Activated CD8-positive, alpha-beta T cell treated with anti-CD3 and anti-CD28 coated beads, Interleukin-2, amount 10 ng/mL, durations not matched to agents 7 days and 5 days (primary cell): ENCODE measurements at regions not wholly inside any gene's neighbourhood (a gene's known extent, or its start where the extent isn't known, plus 50 kb on each side); places are given as distances from the start of the nearest gene placed in this dataset.
"Not testable (repeated sequence)": the region's sequence is repeated elsewhere in the genome, so short reads cannot be mapped to it uniquely, and the experiment has no call there.

Source experiments
- ATAC-seq: fragments of 150-1000 bp; cut with Tn5 transposase; one replicate; pipeline ENCODE4 v1.10.0; 2021; ENCODE audit warnings: moderate library complexity
- CTCF ChIA-PET: fragments of 350-600 bp; sonication (Branson Sonifier 250); formaldehyde crosslinking; loops from one replicate; lab custom pipeline; 2021; ENCODE audit warnings: antibody characterized with exemption; lab: Charles Lee
- POLR2A ChIA-PET: fragments of 350-600 bp; sonication (Branson Sonifier 250); formaldehyde crosslinking; loops from one replicate; lab custom pipeline; 2021; ENCODE audit warnings: antibody characterized with exemption; lab: Charles Lee
- DNase-seq: peaks from one replicate; pipeline ENCODE4 v3.0.0-alpha.2; 2020
- H3K27ac Mint-ChIP-seq: one replicate; pipeline ENCODE4 v1.8.0; 2021; ENCODE audit warnings: mild to moderate bottlenecking, mixed read lengths
- H3K27me3 Mint-ChIP-seq: one replicate; pipeline ENCODE4 v1.8.0; 2021; ENCODE audit warnings: low read depth, mixed read lengths
- H3K36me3 Mint-ChIP-seq: one replicate; pipeline ENCODE4 v1.8.0; 2021; ENCODE audit warnings: low read depth, mixed read lengths
- H3K4me1 Mint-ChIP-seq: one replicate; pipeline ENCODE4 v1.8.0; 2021; ENCODE audit warnings: low read depth, mixed read lengths
- H3K4me3 Mint-ChIP-seq: one replicate; pipeline ENCODE4 v1.8.0; 2021; ENCODE audit warnings: mild to moderate bottlenecking, mixed read lengths
- H3K9me3 Mint-ChIP-seq: one replicate; pipeline ENCODE4 v1.8.0; 2022; ENCODE audit warnings: mixed read lengths; ENCODE audit not compliant: insufficient read depth

GRCh38 chr2:200109421-200109820 is 154.0 kb downstream of the MAIP1 start:
- no peaks in the 10 kb centered on the region for H3K4me1 Mint-ChIP-seq
- H3K9me3 Mint-ChIP-seq = peaks cover 5% of the 10 kb centered on the region
- no peak overlapping the region for H3K27ac Mint-ChIP-seq
- ChIA-PET CTCF (no interaction called here), POLR2A (no interaction called here)
- ATAC-seq = no peak
- H3K4me3 Mint-ChIP-seq = no peak overlapping the region
- no peaks in the 10 kb centered on the region for H3K36me3 Mint-ChIP-seq
- DNase-seq = no peak
- peaks cover 9% of the 10 kb centered on the region for H3K27me3 Mint-ChIP-seq

- Mint-ChIP-seq H3K27me3 (peaks cover 7% of the 10 kb centered on the region), H3K4me3 (no peak overlapping the region), H3K36me3 (no peaks in the 10 kb centered on the region), H3K9me3 (peaks cover 5% of the 10 kb centered on the region), H3K4me1 (no peaks in the 10 kb centered on the region), H3K27ac (no peak overlapping the region)
- no peak for ATAC-seq
- POLR2A ChIA-PET = no interaction called here
- CTCF ChIA-PET = no interaction called here
- DNase-seq = no peak
Measured at GRCh38 chr2:200110381-200110780, 155.0 kb downstream of the MAIP1 start.

GRCh38 chr2:200113016-200113799 is 157.8 kb downstream of the MAIP1 start:
- H3K4me3 Mint-ChIP-seq, ATAC-seq, H3K9me3 Mint-ChIP-seq, CTCF ChIA-PET, H3K27me3 Mint-ChIP-seq, H3K27ac Mint-ChIP-seq, DNase-seq, H3K36me3 Mint-ChIP-seq, POLR2A ChIA-PET, H3K4me1 Mint-ChIP-seq: not testable (repeated sequence)

GRCh38 chr2:200119236-200119635 is 163.9 kb downstream of the MAIP1 start:
- Mint-ChIP-seq H3K27me3 (peaks cover 11% of the 10 kb centered on the region), H3K4me1 (no peaks in the 10 kb centered on the region), H3K4me3 (no peak overlapping the region), H3K27ac (no peak overlapping the region), H3K9me3 (peaks cover under 1% of the 10 kb centered on the region), H3K36me3 (no peaks in the 10 kb centered on the region)
- ChIA-PET POLR2A (no interaction called here), CTCF (no interaction called here)
- ATAC-seq (no peak), DNase-seq (no peak)

GRCh38 chr2:200121931-200122330 is 166.5 kb downstream of the MAIP1 start:
- ATAC-seq (no peak), DNase-seq (no peak)
- H3K36me3 Mint-ChIP-seq = no peaks in the 10 kb centered on the region
- H3K27ac Mint-ChIP-seq = no peak overlapping the region
- CTCF ChIA-PET = no interaction called here
- no peaks in the 10 kb centered on the region for H3K4me1 Mint-ChIP-seq
- H3K9me3 Mint-ChIP-seq = no peaks in the 10 kb centered on the region
- H3K27me3 Mint-ChIP-seq = peaks cover 8% of the 10 kb centered on the region
- POLR2A ChIA-PET = no interaction called here
- no peak overlapping the region for H3K4me3 Mint-ChIP-seq

GRCh38 chr2:200122683-200123082 is 167.3 kb downstream of the MAIP1 start:
- Mint-ChIP-seq H3K9me3 (no peaks in the 10 kb centered on the region), H3K27me3 (peaks cover 8% of the 10 kb centered on the region), H3K4me1 (no peaks in the 10 kb centered on the region), H3K36me3 (no peaks in the 10 kb centered on the region), H3K27ac (no peak overlapping the region), H3K4me3 (no peak overlapping the region)
- DNase-seq (no peak), ATAC-seq (no peak)
- CTCF ChIA-PET = no interaction called here
- POLR2A ChIA-PET = no interaction called here

- H3K4me1 Mint-ChIP-seq, POLR2A ChIA-PET: not testable (repeated sequence)
- CTCF ChIA-PET = interaction anchor here (1.0 kb wide), 1 partner anchor 10 kb away, joined by 3 read pairs; no protein-coding TSS in a partner anchor
Measured at GRCh38 chr2:200124665-200125368, 169.4 kb downstream of the MAIP1 start.

GRCh38 chr2:200125444-200126284 is 170.3 kb downstream of the MAIP1 start:
- CTCF ChIA-PET = no interaction called here
- no peak overlapping the region for H3K4me3 Mint-ChIP-seq
- no peak for DNase-seq
- ATAC-seq = no peak
- H3K4me1 Mint-ChIP-seq = no peaks in the 10 kb centered on the region
- POLR2A ChIA-PET = no interaction called here
- H3K36me3 Mint-ChIP-seq = no peaks in the 10 kb centered on the region
- H3K27ac Mint-ChIP-seq = no peak overlapping the region
- peaks cover 6% of the 10 kb centered on the region for H3K27me3 Mint-ChIP-seq
- H3K9me3 Mint-ChIP-seq = no peaks in the 10 kb centered on the region

More at GRCh38 chr2:200124665-200125368, 169.4 kb downstream of the MAIP1 start:
- not testable (repeated sequence) for ATAC-seq, H3K4me3 Mint-ChIP-seq, DNase-seq, H3K36me3 Mint-ChIP-seq, H3K27me3 Mint-ChIP-seq, H3K27ac Mint-ChIP-seq, H3K9me3 Mint-ChIP-seq

GRCh38 chr2:200126285-200126670 is 170.9 kb downstream of the MAIP1 start:
- H3K4me1 Mint-ChIP-seq, DNase-seq, POLR2A ChIA-PET, H3K27ac Mint-ChIP-seq, H3K9me3 Mint-ChIP-seq, H3K27me3 Mint-ChIP-seq, H3K36me3 Mint-ChIP-seq, H3K4me3 Mint-ChIP-seq, ATAC-seq, CTCF ChIA-PET: not testable (repeated sequence)

- ATAC-seq, CTCF ChIA-PET, DNase-seq, H3K9me3 Mint-ChIP-seq, POLR2A ChIA-PET, H3K4me1 Mint-ChIP-seq, H3K27ac Mint-ChIP-seq, H3K4me3 Mint-ChIP-seq, H3K36me3 Mint-ChIP-seq: not testable (repeated sequence)
- peaks cover 10% of the 10 kb centered on the region for H3K27me3 Mint-ChIP-seq
Measured at GRCh38 chr2:200126680-200127079, 171.3 kb downstream of the MAIP1 start.

GRCh38 chr2:200127848-200128247 is 172.5 kb downstream of the MAIP1 start:
- H3K27ac Mint-ChIP-seq = no peak overlapping the region
- H3K4me3 Mint-ChIP-seq = no peak overlapping the region
- ChIA-PET POLR2A (no interaction called here), CTCF (interaction anchor here (1.0 kb wide), 1 partner anchor 8 kb away, joined by 3 read pairs; no protein-coding TSS in a partner anchor)
- no peaks in the 10 kb centered on the region for H3K9me3 Mint-ChIP-seq
- peaks cover 8% of the 10 kb centered on the region for H3K27me3 Mint-ChIP-seq
- ATAC-seq (no peak), DNase-seq (no peak)
- no peaks in the 10 kb centered on the region for H3K36me3 Mint-ChIP-seq
- H3K4me1 Mint-ChIP-seq = no peaks in the 10 kb centered on the region
